H1 (cell line): ENCODE measurements at regions not wholly inside any gene's neighbourhood (a gene's known extent, or its start where the extent isn't known, plus 50 kb on each side); places are given as distances from the start of the nearest gene placed in this dataset.

Experiments used
- CTCF ChIA-PET: fragments of 300-600 bp; sonication (Branson Sonifier 250); formaldehyde crosslinking; loops from one replicate; lab custom pipeline; 2021; ENCODE audit not compliant: partially characterized antibody; lab: Charles Lee
- POLR2A ChIA-PET: fragments of 300-600 bp; sonication (Branson Sonifier 250); formaldehyde crosslinking; loops from one replicate; lab custom pipeline; 2021; ENCODE audit warnings: inconsistent platforms; ENCODE audit not compliant: partially characterized antibody; lab: Charles Lee
- DNase-seq, 2 experiments: peaks; one replicate each; pipeline versions ENCODE4 v3.0.0 to v3.0.0-alpha.2; 2010 to 2022; ENCODE audit warnings: low spot score in 2 of 2, low read depth in 1 of 2, mixed read lengths in 1 of 2
- FAIRE-seq: peaks from 2 replicates; lab custom pipeline; 2011; peaks lifted over from hg19 to GRCh38; lab: Jason Lieb, UNC
- H2AFZ ChIP-seq: 2 replicates; pipeline ENCODE4 v1.8.1; 2012; ENCODE audit warnings: low read length, inconsistent platforms
- H2AK5ac ChIP-seq: 2 replicates; pipeline ENCODE4 v1.6.1; 2013; ENCODE audit warnings: low read depth, low read length
- H2BK120ac ChIP-seq: replicated peaks from 2 replicates; pipeline ENCODE3; 2013; ENCODE audit warnings: low read depth, low read length, inconsistent platforms
- H2BK12ac ChIP-seq: 2 replicates; pipeline ENCODE4 v1.6.1; 2013; ENCODE audit warnings: low read depth, low read length
- H2BK15ac ChIP-seq: 2 replicates; pipeline ENCODE4 v1.6.1; 2013; ENCODE audit warnings: low read length
- H2BK20ac ChIP-seq: 2 replicates; pipeline ENCODE4 v1.6.1; 2013; ENCODE audit warnings: low read length
- H2BK5ac ChIP-seq: 2 replicates; pipeline ENCODE4 v1.6.1; 2013; ENCODE audit warnings: low read depth, low read length
- H3K14ac ChIP-seq: 2 replicates; pipeline ENCODE4 v1.6.1; 2013; ENCODE audit warnings: inconsistent platforms; ENCODE audit not compliant: insufficient read length
- H3K18ac ChIP-seq: 2 replicates; pipeline ENCODE4 v1.6.1; 2013; ENCODE audit warnings: low read length; ENCODE audit errors: extremely low read depth
- H3K23ac ChIP-seq: 2 replicates; pipeline ENCODE4 v1.6.1; 2013; ENCODE audit warnings: inconsistent platforms; ENCODE audit not compliant: insufficient read length
- H3K23me2 ChIP-seq: 2 replicates; pipeline ENCODE4 v1.6.1; 2013; ENCODE audit warnings: low read depth, low read length
- H3K27ac ChIP-seq: 2 replicates; pipeline ENCODE4 v1.6.1; 2011; ENCODE audit warnings: low read depth, low read length, inconsistent platforms
- H3K27me3 ChIP-seq, 4 experiments: replicated peaks in 1 of 4; 1 replicate in 1 of 4; 2 replicates in 3 of 4; pipeline versions ENCODE4 v1.6.1 to v1.8.1; 2011 to 2013; ENCODE audit warnings: low read length in 3 of 4, mild to moderate bottlenecking in 3 of 4, inconsistent platforms in 2 of 4, mixed read lengths in 2 of 4, moderate library complexity in 1 of 4; ENCODE audit not compliant: control insufficient read depth in 3 of 4, insufficient read depth in 3 of 4; ENCODE audit errors: extremely low read depth in 1 of 4
- H3K36me3 ChIP-seq, 4 experiments: 2 replicates each; pipeline versions ENCODE4 v1.6.1 to v1.8.1; 2011 to 2013; ENCODE audit warnings: mild to moderate bottlenecking in 4 of 4, low read length in 3 of 4, moderate library complexity in 2 of 4, control low read depth in 1 of 4, inconsistent platforms in 1 of 4; ENCODE audit not compliant: insufficient read depth in 4 of 4, control insufficient read depth in 2 of 4
- H3K4ac ChIP-seq: replicated peaks from 2 replicates; pipeline ENCODE3; 2013; ENCODE audit warnings: low read length, low read depth, mixed read lengths, inconsistent platforms; ENCODE audit not compliant: insufficient read length
- H3K4me1 ChIP-seq, 4 experiments: replicated peaks in 1 of 4; 1 replicate in 1 of 4; 2 replicates in 3 of 4; pipeline versions ENCODE4 v1.6.1 to v1.8.1; 2011 to 2013; ENCODE audit warnings: low read length in 3 of 4, inconsistent platforms in 2 of 4, mixed read lengths in 1 of 4; ENCODE audit not compliant: insufficient read depth in 4 of 4, control insufficient read depth in 3 of 4
- H3K4me2 ChIP-seq, 2 experiments: 2 replicates each; pipeline versions ENCODE4 v1.6.1 to v1.8.1; 2011 to 2013; ENCODE audit warnings: low read depth in 2 of 2, low read length in 2 of 2, control low read depth in 1 of 2, inconsistent platforms in 1 of 2, mild to moderate bottlenecking in 1 of 2; ENCODE audit not compliant: insufficient read depth in 1 of 2
- H3K4me3 ChIP-seq, 4 experiments: fragments of 200-600, 300-600 bp in 1 of 4; sonication (generic), shearing (Covaris generic), sonication (Bioruptor Twin) in 1 of 4; 2 replicates each; pipeline versions ENCODE4 v1.5.1 to v1.8.1; 2011 to 2016; ENCODE audit warnings: low read length in 4 of 4, low read depth in 3 of 4, control low read depth in 2 of 4, inconsistent platforms in 2 of 4, mild to moderate bottlenecking in 2 of 4, mixed read lengths in 1 of 4, moderate library complexity in 1 of 4; ENCODE audit not compliant: insufficient read depth in 2 of 4; ENCODE audit errors: extremely low read depth in 1 of 4
- H3K56ac ChIP-seq: replicated peaks from 2 replicates; pipeline ENCODE3; 2013; ENCODE audit warnings: low read depth, mild to moderate bottlenecking, mixed read lengths, low read length, inconsistent platforms; ENCODE audit not compliant: insufficient read length
- H3K79me1 ChIP-seq: 2 replicates; pipeline ENCODE4 v1.6.1; 2013; ENCODE audit warnings: low read depth, low read length, control low read depth
- H3K79me2 ChIP-seq, 2 experiments: 2 replicates each; pipeline versions ENCODE4 v1.6.1 to v1.8.1; 2012 to 2013; ENCODE audit warnings: low read length in 2 of 2, mild to moderate bottlenecking in 2 of 2, inconsistent platforms in 1 of 2; ENCODE audit not compliant: insufficient read depth in 2 of 2, control insufficient read depth in 1 of 2
- H3K9ac ChIP-seq, 4 experiments: replicated peaks in 1 of 4; 1 replicate in 1 of 4; 2 replicates in 3 of 4; pipeline versions ENCODE4 v1.6.1 to v1.8.1; 2011 to 2013; ENCODE audit warnings: low read depth in 3 of 4, low read length in 3 of 4, control low read depth in 2 of 4, mild to moderate bottlenecking in 2 of 4, moderate library complexity in 2 of 4, inconsistent platforms in 1 of 4; ENCODE audit errors: extremely low read depth in 1 of 4
- H3K9me3 ChIP-seq, 2 experiments: 2 replicates each; pipeline versions ENCODE4 v1.6.1 to v1.8.1; 2012 to 2013; ENCODE audit warnings: mild to moderate bottlenecking in 2 of 2, moderate library complexity in 2 of 2, control low read depth in 1 of 2, inconsistent platforms in 1 of 2, low read depth in 1 of 2, low read length in 1 of 2, mixed read lengths in 1 of 2; ENCODE audit not compliant: insufficient read depth in 2 of 2
- H4K20me1 ChIP-seq, 2 experiments: replicated peaks in 1 of 2; 2 replicates each; pipeline versions ENCODE3 to v1.8.1; 2011 to 2013; ENCODE audit warnings: inconsistent platforms in 2 of 2, low read length in 2 of 2, mild to moderate bottlenecking in 1 of 2; ENCODE audit not compliant: insufficient read depth in 2 of 2, control insufficient read depth in 1 of 2
- H4K5ac ChIP-seq: 2 replicates; pipeline ENCODE4 v1.6.1; 2013; ENCODE audit warnings: low read length, low read depth, mixed read lengths, inconsistent platforms; ENCODE audit not compliant: insufficient read length
- H4K8ac ChIP-seq: 2 replicates; pipeline ENCODE4 v1.8.0; 2013; ENCODE audit warnings: mild to moderate bottlenecking, moderate library complexity, low read length, inconsistent platforms; ENCODE audit not compliant: insufficient read depth; ENCODE audit errors: extremely low read depth
- H4K91ac ChIP-seq: replicated peaks from 2 replicates; pipeline ENCODE3; 2013; ENCODE audit warnings: low read length, mixed read lengths, inconsistent platforms; ENCODE audit not compliant: insufficient read length
- NRF1 ChIP-seq: IDR thresholded peaks from 2 replicates; pipeline ENCODE4 v1.6.1; 2011; ENCODE audit warnings: mild to moderate bottlenecking, low read depth, low read length, improper control_type of control experiment
- TCF12 ChIP-seq: IDR thresholded peaks from 2 replicates; pipeline ENCODE4 v1.6.1; 2011; ENCODE audit warnings: low read depth, mild to moderate bottlenecking, low read length
- WGBS, 2 experiments: shearing (Covaris generic) in 1 of 2; methylation state at CpG; one replicate each; pipeline versions ENCODE4 v1.1.6 to v1.1.7; 2013 to 2015; ENCODE audit warnings: low lambda C conversion rate in 2 of 2, mixed read lengths in 2 of 2, inconsistent platforms in 1 of 2, low coverage in 1 of 2, missing lambda C conversion rate in 1 of 2; ENCODE audit not compliant: insufficient replicate concordance in 2 of 2, insufficient coverage in 1 of 2, insufficient read length in 1 of 2; ENCODE audit errors: extremely low coverage in 1 of 2, missing lambda C conversion rate in 1 of 2; 5-methylcytosine and 5-hydroxymethylcytosine counted together
- TF ChIP-seq, protein P1 (sequence below): IDR thresholded peaks from 2 replicates; pipeline ENCODE4 v1.6.1; 2012; ENCODE audit warnings: inconsistent platforms
- TF ChIP-seq, protein P2 (sequence below): IDR thresholded peaks from 2 replicates; pipeline ENCODE4 v1.6.1; 2012; ENCODE audit warnings: low read length, inconsistent platforms

GRCh38 chr2:186940463-186940862 lies 91.5 kb upstream of the ZSWIM2 start:
- WGBS, 2 experiments = 90% methylated on average over 2 of the region's 2 CpGs; no CpG with 5 or more reads in 1 of the 2 experiments

More at GRCh38 chr2:186940463-186940862, 91.5 kb upstream of the ZSWIM2 start:
- Histone ChIP-seq H2BK5ac (no peak overlapping the region), H3K23me2 (no peaks in the 10 kb centered on the region), H3K4ac (no peak overlapping the region), H3K56ac (no peak overlapping the region), H3K27me3 (no peaks in the 10 kb centered on the region), H3K79me2 (no peaks in the 10 kb centered on the region), H3K23ac (no peak overlapping the region), H2AK5ac (no peak overlapping the region), H3K9me3 (no peaks in the 10 kb centered on the region), H3K4me1 (no peaks in the 10 kb centered on the region), H3K4me3 (no peak overlapping the region), H2BK12ac (no peak overlapping the region), H4K20me1 (no peaks in the 10 kb centered on the region), H3K4me2 (no peak overlapping the region), H2BK120ac (no peak overlapping the region), H3K14ac (no peak overlapping the region), H2BK20ac (no peak overlapping the region), H4K5ac (no peak overlapping the region), H4K91ac (no peak overlapping the region), H2BK15ac (no peak overlapping the region), H3K9ac (no peak overlapping the region), H3K18ac (no peak overlapping the region), H3K36me3 (no peaks in the 10 kb centered on the region), H4K8ac (no peak overlapping the region), H2AFZ (no peak overlapping the region), H3K27ac (no peak overlapping the region), H3K79me1 (no peaks in the 10 kb centered on the region)
- TF ChIP-seq, protein P1, sequence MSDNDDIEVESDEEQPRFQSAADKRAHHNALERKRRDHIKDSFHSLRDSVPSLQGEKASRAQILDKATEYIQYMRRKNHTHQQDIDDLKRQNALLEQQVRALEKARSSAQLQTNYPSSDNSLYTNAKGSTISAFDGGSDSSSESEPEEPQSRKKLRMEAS = no peak
- TF ChIP-seq, protein P2, sequence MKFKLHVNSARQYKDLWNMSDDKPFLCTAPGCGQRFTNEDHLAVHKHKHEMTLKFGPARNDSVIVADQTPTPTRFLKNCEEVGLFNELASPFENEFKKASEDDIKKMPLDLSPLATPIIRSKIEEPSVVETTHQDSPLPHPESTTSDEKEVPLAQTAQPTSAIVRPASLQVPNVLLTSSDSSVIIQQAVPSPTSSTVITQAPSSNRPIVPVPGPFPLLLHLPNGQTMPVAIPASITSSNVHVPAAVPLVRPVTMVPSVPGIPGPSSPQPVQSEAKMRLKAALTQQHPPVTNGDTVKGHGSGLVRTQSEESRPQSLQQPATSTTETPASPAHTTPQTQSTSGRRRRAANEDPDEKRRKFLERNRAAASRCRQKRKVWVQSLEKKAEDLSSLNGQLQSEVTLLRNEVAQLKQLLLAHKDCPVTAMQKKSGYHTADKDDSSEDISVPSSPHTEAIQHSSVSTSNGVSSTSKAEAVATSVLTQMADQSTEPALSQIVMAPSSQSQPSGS = no peak
- no peak for TF ChIP-seq TCF12
- no peak for TF ChIP-seq NRF1
- ChIA-PET POLR2A (no interaction called here), CTCF (no interaction called here)
- DNase-seq = no peak
- no peak for FAIRE-seq
